ENCODE measurements at regions not wholly inside any gene's neighbourhood (a gene's known extent, or its start where the extent isn't known, plus 50 kb on each side); places are given as distances from the start of the nearest gene placed in this dataset.

GRCh38 chr9:81532251-81532650 lies 157.1 kb downstream of the TLE1 start:
- H3K9me3 ChIP-seq (ENCODE audit: control insufficient read depth, insufficient read depth, low read depth, low read length), result no peaks in the 10 kb centered on the region
- H3K4me3 ChIP-seq (ENCODE audit: low read depth, low read length), result no peak overlapping the region
- H3K36me3 ChIP-seq (ENCODE audit: control insufficient read depth, insufficient read depth, low read length), result no peaks in the 10 kb centered on the region
- 0 out of 2 replicates have a peak, but pooled peaks cover 6% of the 10 kb centered on the region for H3K27me3 ChIP-seq (ENCODE audit: control insufficient read depth, insufficient read depth, low read length)
- no peak overlapping the region for H3K9ac ChIP-seq (ENCODE audit: low read length)
- H3K4me1 ChIP-seq (ENCODE audit: control insufficient read depth, insufficient read depth, low read length), result peaks cover 23% of the 10 kb centered on the region
- no peak overlapping the region for H3K27ac ChIP-seq (ENCODE audit: low read depth, low read length)

- H3K9ac ChIP-seq (ENCODE audit: low read length), result no peak overlapping the region
- peaks cover 23% of the 10 kb centered on the region for H3K4me1 ChIP-seq (ENCODE audit: control insufficient read depth, insufficient read depth, low read length)
- 0 out of 2 replicates have a peak, but pooled peaks cover 6% of the 10 kb centered on the region for H3K27me3 ChIP-seq (ENCODE audit: control insufficient read depth, insufficient read depth, low read length)
- no peaks in the 10 kb centered on the region for H3K36me3 ChIP-seq (ENCODE audit: control insufficient read depth, insufficient read depth, low read length)
- H3K27ac ChIP-seq (ENCODE audit: low read depth, low read length), result no peak overlapping the region
- H3K9me3 ChIP-seq (ENCODE audit: control insufficient read depth, insufficient read depth, low read depth, low read length), result no peaks in the 10 kb centered on the region
- no peak overlapping the region for H3K4me3 ChIP-seq (ENCODE audit: low read depth, low read length)
These were observed 157.8 kb downstream of the TLE1 start for GRCh38 chr9:81531511-81531910.

DNA sequence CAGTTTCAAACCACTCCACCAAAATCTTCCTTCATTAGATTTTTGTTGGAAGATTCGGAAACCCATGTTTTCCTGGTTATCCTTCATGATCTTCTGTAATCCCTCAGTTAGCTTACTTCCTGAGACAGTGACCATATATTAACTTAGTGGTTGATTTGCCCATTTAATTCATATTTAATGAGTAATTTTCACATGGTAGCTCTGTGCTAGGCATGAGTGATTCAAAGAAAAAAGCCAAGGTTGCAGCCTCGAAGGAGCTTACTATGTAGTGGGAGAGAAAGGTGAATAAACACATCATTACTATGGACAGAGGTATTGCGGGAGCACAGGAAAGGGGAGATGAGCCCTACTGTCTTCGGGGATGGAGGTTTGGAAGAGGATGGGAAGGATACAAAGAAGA lies 158.5 kb downstream of the TLE1 start:
- Histone ChIP-seq H3K4me3 (ENCODE audit: low read depth, low read length) (no peak overlapping the region), H3K9ac (ENCODE audit: low read length) (no peak overlapping the region), H3K27ac (ENCODE audit: low read depth, low read length) (no peak overlapping the region), H3K27me3 (ENCODE audit: control insufficient read depth, insufficient read depth, low read length) (0 out of 2 replicates have a peak, but pooled peaks cover 6% of the 10 kb centered on the region), H3K36me3 (ENCODE audit: control insufficient read depth, insufficient read depth, low read length) (no peaks in the 10 kb centered on the region), H3K4me1 (ENCODE audit: control insufficient read depth, insufficient read depth, low read length) (peaks cover 23% of the 10 kb centered on the region), H3K9me3 (ENCODE audit: control insufficient read depth, insufficient read depth, low read depth, low read length) (no peaks in the 10 kb centered on the region)

GRCh38 chr9:81530310-81530810 lies 159.0 kb downstream of the TLE1 start:
- Histone ChIP-seq H3K4me3 (ENCODE audit: low read depth, low read length) (no peak overlapping the region), H3K36me3 (ENCODE audit: control insufficient read depth, insufficient read depth, low read length) (no peaks in the 10 kb centered on the region), H3K9me3 (ENCODE audit: control insufficient read depth, insufficient read depth, low read depth, low read length) (no peaks in the 10 kb centered on the region), H3K27ac (ENCODE audit: low read depth, low read length) (no peak overlapping the region), H3K9ac (ENCODE audit: low read length) (no peak overlapping the region), H3K4me1 (ENCODE audit: control insufficient read depth, insufficient read depth, low read length) (peaks cover 23% of the 10 kb centered on the region), H3K27me3 (ENCODE audit: control insufficient read depth, insufficient read depth, low read length) (0 out of 2 replicates have a peak, but pooled peaks cover 6% of the 10 kb centered on the region)

GRCh38 chr9:81529556-81530193 lies 159.7 kb downstream of the TLE1 start:
- Histone ChIP-seq H3K4me1 (ENCODE audit: control insufficient read depth, insufficient read depth, low read length) (peaks cover 23% of the 10 kb centered on the region), H3K27ac (ENCODE audit: low read depth, low read length) (no peak overlapping the region), H3K36me3 (ENCODE audit: control insufficient read depth, insufficient read depth, low read length) (no peaks in the 10 kb centered on the region), H3K4me3 (ENCODE audit: low read depth, low read length) (no peak overlapping the region), H3K9ac (ENCODE audit: low read length) (no peak overlapping the region), H3K27me3 (ENCODE audit: control insufficient read depth, insufficient read depth, low read length) (0 out of 2 replicates have a peak, but pooled peaks cover 6% of the 10 kb centered on the region), H3K9me3 (ENCODE audit: control insufficient read depth, insufficient read depth, low read depth, low read length) (no peaks in the 10 kb centered on the region)

GRCh38 chr9:81526587-81526986 lies 162.8 kb downstream of the TLE1 start:
- Histone ChIP-seq H3K9ac (ENCODE audit: low read length) (no peak overlapping the region), H3K36me3 (ENCODE audit: control insufficient read depth, insufficient read depth, low read length) (no peaks in the 10 kb centered on the region), H3K4me1 (ENCODE audit: control insufficient read depth, insufficient read depth, low read length) (peaks cover 11% of the 10 kb centered on the region), H3K4me3 (ENCODE audit: low read depth, low read length) (no peak overlapping the region), H3K27me3 (ENCODE audit: control insufficient read depth, insufficient read depth, low read length) (0 out of 2 replicates have a peak, but pooled peaks cover 6% of the 10 kb centered on the region), H3K27ac (ENCODE audit: low read depth, low read length) (no peak overlapping the region), H3K9me3 (ENCODE audit: control insufficient read depth, insufficient read depth, low read depth, low read length) (no peaks in the 10 kb centered on the region)

- Histone ChIP-seq H3K9me3 (ENCODE audit: control insufficient read depth, insufficient read depth, low read depth, low read length) (no peaks in the 10 kb centered on the region), H3K27me3 (ENCODE audit: control insufficient read depth, insufficient read depth, low read length) (no peaks in the 10 kb centered on the region), H3K9ac (ENCODE audit: low read length) (no peak overlapping the region), H3K27ac (ENCODE audit: low read depth, low read length) (no peak overlapping the region), H3K4me1 (ENCODE audit: control insufficient read depth, insufficient read depth, low read length) (no peaks in the 10 kb centered on the region), H3K36me3 (ENCODE audit: control insufficient read depth, insufficient read depth, low read length) (no peaks in the 10 kb centered on the region), H3K4me3 (ENCODE audit: low read depth, low read length) (no peak overlapping the region)
These were observed 166.4 kb downstream of the TLE1 start for GRCh38 chr9:81522716-81523551.

DNA sequence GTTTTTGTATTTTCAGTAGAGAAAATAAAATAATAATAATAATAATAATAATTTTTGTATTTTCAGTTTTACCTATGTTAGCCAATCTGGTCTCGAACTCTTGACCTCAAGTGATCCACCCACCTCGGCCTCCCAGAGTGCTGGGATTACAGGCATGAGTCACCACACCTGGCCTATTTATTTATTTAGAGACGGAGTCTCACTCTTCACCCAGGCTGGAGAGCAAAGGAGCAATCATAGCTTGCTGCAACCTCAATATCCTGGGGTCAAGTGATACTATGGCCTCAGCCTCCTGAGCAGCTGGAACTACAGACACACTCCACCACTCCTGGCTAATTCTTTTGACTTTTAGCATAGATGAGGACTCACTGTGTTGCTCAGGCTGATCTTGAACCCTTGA lies 167.5 kb downstream of the TLE1 start:
- Histone ChIP-seq H3K27me3 (ENCODE audit: control insufficient read depth, insufficient read depth, low read length) (no peaks in the 10 kb centered on the region), H3K27ac (ENCODE audit: low read depth, low read length) (no peak overlapping the region), H3K36me3 (ENCODE audit: control insufficient read depth, insufficient read depth, low read length) (no peaks in the 10 kb centered on the region), H3K4me3 (ENCODE audit: low read depth, low read length) (no peak overlapping the region), H3K9ac (ENCODE audit: low read length) (no peak overlapping the region), H3K4me1 (ENCODE audit: control insufficient read depth, insufficient read depth, low read length) (no peaks in the 10 kb centered on the region), H3K9me3 (ENCODE audit: control insufficient read depth, insufficient read depth, low read depth, low read length) (no peaks in the 10 kb centered on the region)

- H3K27ac ChIP-seq (ENCODE audit: low read depth, low read length), result no peak overlapping the region
- H3K9ac ChIP-seq (ENCODE audit: low read length), result no peak overlapping the region
- no peak overlapping the region for H3K4me3 ChIP-seq (ENCODE audit: low read depth, low read length)
- H3K4me1 ChIP-seq (ENCODE audit: control insufficient read depth, insufficient read depth, low read length), result no peaks in the 10 kb centered on the region
- H3K36me3 ChIP-seq (ENCODE audit: control insufficient read depth, insufficient read depth, low read length), result no peaks in the 10 kb centered on the region
- H3K27me3 ChIP-seq (ENCODE audit: control insufficient read depth, insufficient read depth, low read length), result no peaks in the 10 kb centered on the region
- H3K9me3 ChIP-seq (ENCODE audit: control insufficient read depth, insufficient read depth, low read depth, low read length), result no peaks in the 10 kb centered on the region
These were observed 169.4 kb downstream of the TLE1 start for GRCh38 chr9:81519816-81520495.

DNA sequence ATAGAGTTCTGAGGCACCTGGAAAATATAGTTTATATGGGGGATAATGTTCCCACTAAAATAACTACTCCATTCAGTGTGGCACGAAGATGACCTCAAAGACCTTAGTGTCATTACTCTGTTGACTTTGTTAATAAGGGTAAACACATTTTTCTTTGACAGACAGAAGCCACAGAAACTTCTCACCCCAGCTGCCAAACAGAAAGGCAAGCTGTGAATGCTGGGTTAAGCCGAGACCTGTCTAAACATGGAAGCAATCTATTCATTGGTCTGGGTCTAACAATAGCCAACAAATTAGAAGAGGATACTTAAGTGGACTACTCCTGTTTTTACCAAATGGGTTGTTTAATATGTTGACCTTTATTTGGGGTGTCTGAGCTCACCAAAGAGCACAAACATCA lies 171.4 kb downstream of the TLE1 start:
- H3K4me3 ChIP-seq (ENCODE audit: low read depth, low read length), result no peak overlapping the region
- no peak overlapping the region for H3K9ac ChIP-seq (ENCODE audit: low read length)
- no peaks in the 10 kb centered on the region for H3K27me3 ChIP-seq (ENCODE audit: control insufficient read depth, insufficient read depth, low read length)
- no peak overlapping the region for H3K27ac ChIP-seq (ENCODE audit: low read depth, low read length)
- no peaks in the 10 kb centered on the region for H3K9me3 ChIP-seq (ENCODE audit: control insufficient read depth, insufficient read depth, low read depth, low read length)
- H3K4me1 ChIP-seq (ENCODE audit: control insufficient read depth, insufficient read depth, low read length), result no peaks in the 10 kb centered on the region
- H3K36me3 ChIP-seq (ENCODE audit: control insufficient read depth, insufficient read depth, low read length), result no peaks in the 10 kb centered on the region

DNA sequence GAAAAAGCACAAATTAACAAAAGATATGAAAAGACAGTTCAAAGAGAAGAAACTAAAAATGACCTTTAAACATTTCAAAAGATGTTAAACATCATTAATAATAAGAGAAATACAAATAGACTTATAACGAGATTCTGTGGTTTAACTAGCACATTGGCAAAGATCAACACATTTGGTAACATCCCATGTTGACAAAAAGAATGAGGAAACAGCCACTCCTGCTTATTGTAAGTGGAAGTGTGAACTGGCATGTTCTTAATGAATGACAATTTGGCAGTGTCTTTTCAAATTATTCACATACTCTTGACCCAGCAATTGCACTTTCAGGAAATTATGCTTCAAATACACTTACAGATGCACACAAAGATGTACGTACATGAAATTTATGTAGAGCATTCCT lies 176.3 kb downstream of the TLE1 start:
- H3K4me3 ChIP-seq (ENCODE audit: low read depth, low read length), result no peak overlapping the region
- no peaks in the 10 kb centered on the region for H3K27me3 ChIP-seq (ENCODE audit: control insufficient read depth, insufficient read depth, low read length)
- H3K9me3 ChIP-seq (ENCODE audit: control insufficient read depth, insufficient read depth, low read depth, low read length), result peaks cover 1% of the 10 kb centered on the region; the same call in 1 of the 2 replicates
- H3K9ac ChIP-seq (ENCODE audit: low read length), result no peak overlapping the region
- no peak overlapping the region for H3K27ac ChIP-seq (ENCODE audit: low read depth, low read length)
- no peaks in the 10 kb centered on the region for H3K36me3 ChIP-seq (ENCODE audit: control insufficient read depth, insufficient read depth, low read length)
- H3K4me1 ChIP-seq (ENCODE audit: control insufficient read depth, insufficient read depth, low read length), result no peaks in the 10 kb centered on the region
